HCT116 (cell line): ENCODE measurements at regions not wholly inside any gene's neighbourhood (a gene's known extent, or its start where the extent isn't known, plus 50 kb on each side); places are given as distances from the start of the nearest gene placed in this dataset.

Source experiments
- ATAC-seq: fragments of 200-7000 bp; cut with Tn5 transposase; 2 replicates; pipeline ENCODE4 v1.9.1; 2020; ENCODE audit warnings: mild to moderate bottlenecking, moderate library complexity
- BruUV-seq: library from RNA; stranded (reverse); fragments of 400-500 nt; replicated peaks from 2 replicates; lab custom pipeline; 2021; lab: Mats Ljungman, UMichigan
- CTCF ChIA-PET: fragments of 300-600 bp; sonication (Branson Sonifier 250); formaldehyde crosslinking; loops from one replicate; lab custom pipeline; 2021; ENCODE audit warnings: antibody characterized with exemption; lab: Charles Lee
- POLR2A ChIA-PET: fragments of 300-600, 350-600 bp; sonication (Branson Sonifier 250); formaldehyde crosslinking; loops from one replicate; lab custom pipeline; 2021; ENCODE audit warnings: antibody characterized with exemption; lab: Charles Lee
- RAD21 ChIA-PET, 2 experiments: fragments of 300-600 bp; sonication (Branson Sonifier 250); formaldehyde crosslinking; loops; one replicate each; lab custom pipeline; 2023; ENCODE audit warnings: low total read pairs in 2 of 2; ENCODE audit not compliant: uncharacterized antibody in 2 of 2, unreplicated experiment in 2 of 2, low non-redundant PET in 1 of 2; lab: Charles Lee
- DNase-seq: peaks from one replicate; pipeline ENCODE4 v3.0.0-alpha.2; 2010; ENCODE audit warnings: low read depth, low spot score
- H2AFZ ChIP-seq: fragments of 200-600 bp; shearing (Covaris generic), sonication (generic); 2 replicates; pipeline ENCODE4 v1.6.1; 2017; ENCODE audit warnings: low read depth, mixed run types, mixed read lengths, antibody characterized with exemption, low read length; ENCODE audit not compliant: poor library complexity, severe bottlenecking
- H3K27ac ChIP-seq: 2 replicates; pipeline ENCODE4 v1.5.1; 2012; ENCODE audit warnings: low read depth, low read length
- H3K27me3 ChIP-seq: fragments of 200-600 bp; sonication (generic); 2 replicates; pipeline ENCODE4 v1.6.1; 2016; ENCODE audit warnings: mixed run types, low read length, mixed read lengths; ENCODE audit not compliant: insufficient read depth
- H3K36me3 ChIP-seq, 2 experiments: fragments of 200-500 bp in 1 of 2; fragments of 200-600 bp in 1 of 2; sonication (Bioruptor generic) in 1 of 2; sonication (generic) in 1 of 2; 2 replicates each; pipeline versions ENCODE4 v1.5.1 to v1.6.1; 2014 to 2016; ENCODE audit warnings: low read length in 2 of 2, inconsistent platforms in 1 of 2, mixed read lengths in 1 of 2, mixed run types in 1 of 2; ENCODE audit not compliant: insufficient read depth in 2 of 2, control insufficient read depth in 1 of 2
- H3K4me1 ChIP-seq, 2 experiments: fragments of 200-600 bp in 1 of 2; sonication (generic) in 1 of 2; 2 replicates each; pipeline versions ENCODE4 v1.5.1 to v1.6.1; 2012 to 2017; ENCODE audit warnings: low read length in 2 of 2, inconsistent platforms in 1 of 2, mild to moderate bottlenecking in 1 of 2, mixed read lengths in 1 of 2, mixed run types in 1 of 2, moderate library complexity in 1 of 2; ENCODE audit not compliant: insufficient read depth in 2 of 2, control insufficient read depth in 1 of 2
- H3K4me2 ChIP-seq: fragments of 200-600 bp; sonication (generic); 2 replicates; pipeline ENCODE4 v1.6.1; 2017; ENCODE audit warnings: mixed run types, low read length, mixed read lengths
- H3K4me3 ChIP-seq, 2 experiments: fragments of 200-600 bp in 1 of 2; sonication (generic) in 1 of 2; replicated peaks in 1 of 2; 2 replicates each; pipeline ENCODE4 v1.5.1; 2011 to 2016; ENCODE audit warnings: low read length in 2 of 2, control low read depth in 1 of 2, low read depth in 1 of 2, mild to moderate bottlenecking in 1 of 2, mixed read lengths in 1 of 2, mixed run types in 1 of 2
- H3K79me2 ChIP-seq: fragments of 200-600 bp; sonication (generic); 2 replicates; pipeline ENCODE4 v1.6.1; 2017; ENCODE audit warnings: mild to moderate bottlenecking, mixed run types, low read length, moderate library complexity, mixed read lengths; ENCODE audit not compliant: insufficient read depth
- H3K9ac ChIP-seq: fragments of 200-600 bp; sonication (generic); 2 replicates; pipeline ENCODE4 v1.6.1; 2016; ENCODE audit warnings: low read length, mixed read lengths
- H3K9me2 ChIP-seq: fragments of 200-600 bp; sonication (generic), shearing (Covaris generic); 2 replicates; pipeline ENCODE4 v1.6.1; 2017; ENCODE audit warnings: mixed run types, mild to moderate bottlenecking, moderate library complexity; ENCODE audit not compliant: insufficient read depth
- H3K9me3 ChIP-seq, 2 experiments: fragments of 200-500 bp in 1 of 2; fragments of 200-600 bp in 1 of 2; sonication (Bioruptor generic) in 1 of 2; sonication (generic) in 1 of 2; 2 replicates each; pipeline ENCODE4 v1.6.1; 2014 to 2017; ENCODE audit warnings: low read length in 2 of 2, mixed read lengths in 2 of 2, inconsistent platforms in 1 of 2, low read depth in 1 of 2, mild to moderate bottlenecking in 1 of 2, mixed run types in 1 of 2, moderate library complexity in 1 of 2; ENCODE audit not compliant: control insufficient read depth in 1 of 2, insufficient read depth in 1 of 2
- H4K20me1 ChIP-seq: fragments of 200-600 bp; sonication (generic), shearing (Covaris generic); 2 replicates; pipeline ENCODE4 v1.6.1; 2017; ENCODE audit warnings: mixed run types, mild to moderate bottlenecking, moderate library complexity; ENCODE audit not compliant: insufficient read depth
- ATF3 ChIP-seq: IDR thresholded peaks from 2 replicates; pipeline ENCODE4 v1.6.1; 2012
- CBX3 ChIP-seq: IDR thresholded peaks from 2 replicates; pipeline ENCODE4 v1.6.1; 2012; ENCODE audit warnings: low read depth
- CTCF ChIP-seq, 3 experiments: fragments of 200-600 bp in 1 of 3; sonication (generic) in 1 of 3; IDR thresholded peaks in 2 of 3; conservative IDR thresholded peaks in 1 of 3; 2 replicates each; pipeline ENCODE4 v1.5.1; 2012 to 2017; ENCODE audit warnings: low read depth in 2 of 3, low read length in 2 of 3, antibody characterized with exemption in 1 of 3, borderline replicate concordance in 1 of 3, control low read depth in 1 of 3, mild to moderate bottlenecking in 1 of 3, mixed read lengths in 1 of 3, mixed run types in 1 of 3, moderate library complexity in 1 of 3; ENCODE audit not compliant: insufficient read depth in 1 of 3
- EGR1 ChIP-seq: IDR thresholded peaks from 2 replicates; pipeline ENCODE4 v1.6.1; 2012; ENCODE audit warnings: low read depth
- ELF1 ChIP-seq: IDR thresholded peaks from 2 replicates; pipeline ENCODE4 v1.6.1; 2012; ENCODE audit warnings: low read depth, borderline replicate concordance
- EZH2 ChIP-seq: fragments of 200-600 bp; sonication (generic); IDR thresholded peaks from 2 replicates; pipeline ENCODE4 v1.6.1; 2017; ENCODE audit warnings: antibody characterized with exemption, mixed run types
- EZH2phosphoT487 ChIP-seq: fragments of 200-600 bp; IDR thresholded peaks from 2 replicates; pipeline ENCODE4 v1.6.1; 2018; ENCODE audit warnings: antibody characterized with exemption, borderline replicate concordance
- FOSL1 ChIP-seq: IDR thresholded peaks from 2 replicates; pipeline ENCODE4 v1.6.1; 2012; ENCODE audit warnings: low read depth
- JUND ChIP-seq: IDR thresholded peaks from 2 replicates; pipeline ENCODE4 v1.6.1; 2012
- MAX ChIP-seq: IDR thresholded peaks from 2 replicates; pipeline ENCODE4 v1.6.1; 2012
- POLR2A ChIP-seq: IDR thresholded peaks from 2 replicates; pipeline ENCODE4 v1.7.0; 2011; ENCODE audit warnings: borderline replicate concordance; ENCODE audit not compliant: insufficient read depth, insufficient read length; ENCODE audit errors: extremely low read depth
- RAD21 ChIP-seq: IDR thresholded peaks from 2 replicates; pipeline ENCODE4 v1.6.1; 2012; ENCODE audit warnings: low read depth, mild to moderate bottlenecking
- REST ChIP-seq: IDR thresholded peaks from 2 replicates; pipeline ENCODE4 v1.6.1; 2012; ENCODE audit warnings: low read depth
- SIN3A ChIP-seq: IDR thresholded peaks from 2 replicates; pipeline ENCODE4 v1.6.1; 2012; ENCODE audit warnings: low read depth
- SRF ChIP-seq: IDR thresholded peaks from 2 replicates; pipeline ENCODE4 v1.6.1; 2012; ENCODE audit warnings: low read depth
- TCF7L2 ChIP-seq: IDR thresholded peaks from 2 replicates; pipeline ENCODE4 v1.7.0; 2011; ENCODE audit warnings: borderline replicate concordance, inconsistent platforms; ENCODE audit not compliant: insufficient read depth, insufficient read length; ENCODE audit errors: extremely low read depth
- YY1 ChIP-seq: IDR thresholded peaks from 2 replicates; pipeline ENCODE4 v1.6.1; 2011; ENCODE audit warnings: low read length, low read depth, moderate library complexity, mild to moderate bottlenecking; ENCODE audit not compliant: insufficient replicate concordance; ENCODE audit errors: extremely low read depth
- ZBTB33 ChIP-seq: IDR thresholded peaks from 2 replicates; pipeline ENCODE4 v1.6.1; 2011; ENCODE audit warnings: mild to moderate bottlenecking, low read length, moderate library complexity; ENCODE audit not compliant: insufficient replicate concordance; ENCODE audit errors: extremely low read depth
- ZFX ChIP-seq: fragments of 450-650 bp; IDR thresholded peaks from 2 replicates; pipeline ENCODE4 v1.6.1; 2017
- ZNF274 ChIP-seq: fragments of 200-500 bp; sonication (Bioruptor generic); IDR thresholded peaks from 2 replicates; pipeline ENCODE4 v1.6.1; 2014; ENCODE audit warnings: mild to moderate bottlenecking, low read depth, low read length, inconsistent platforms
- intact Hi-C: fragments of 100-400 bp; cut with micrococcal nuclease; formaldehyde crosslinking; loops from 2 replicates; pipeline ENCODE4 v1.10.0; 2022

GRCh38 chr12:11584221-11584855 lies 65.1 kb upstream of the ETV6 start:
- BruUV-seq: no TSS peak
- Histone ChIP-seq H3K36me3 (no peaks in the 10 kb centered on the region), H3K9me2 (no peaks in the 10 kb centered on the region), H3K27me3 (peaks cover 22% of the 10 kb centered on the region), H3K4me2 (no peak overlapping the region), H4K20me1 (no peaks in the 10 kb centered on the region), H3K27ac (no peak overlapping the region), H3K9ac (no peak overlapping the region), H3K4me1 (no peaks in the 10 kb centered on the region; a peak in 1 of 4 replicates), H3K9me3 (no peaks in the 10 kb centered on the region), H3K79me2 (no peaks in the 10 kb centered on the region), H3K4me3 (no peak overlapping the region), H2AFZ (no peak overlapping the region)
- DNase-seq (no peak), ATAC-seq (no peak)
- POLR2A ChIA-PET: no interaction called here
- RAD21 ChIA-PET: interaction anchor here in 1 of 2 experiments (2.3 kb wide), 1 partner anchor 449 kb away, joined by 8 read pairs; no protein-coding TSS in a partner anchor
- intact Hi-C loops: loop anchor here (5.0 to 10.0 kb wide), 3 partner anchors 310 to 1120 kb away; no protein-coding TSS in a partner anchor
- TF ChIP-seq ELF1 (no peak), MAX (no peak), EGR1 (no peak), YY1 (no peak), ZFX (no peak), RAD21 (no peak), CBX3 (no peak), CTCF (IDR thresholded peaks at IDR 0.05 in 2 of 3, conservative IDR thresholded peaks at IDR 0.05 in 1 of 3; ENCODE audit: borderline replicate concordance in 1 of 3, insufficient read depth in 1 of 3, low read depth in 2 of 3, low read length in 2 of 3) (no peak), JUND (no peak), EZH2phosphoT487 (no peak), ATF3 (no peak), ZNF274 (no peak), SIN3A (no peak), ZBTB33 (no peak), POLR2A (no peak), EZH2 (no peak), TCF7L2 (no peak), SRF (no peak), FOSL1 (no peak), REST (no peak)
- CTCF ChIA-PET: interaction anchor here (1.4 to 2.0 kb wide), 2 partner anchors 452 to 813 kb away, joined by 5 to 8 read pairs; no protein-coding TSS in a partner anchor
